HepG2 (cell line): ENCODE measurements at regions not wholly inside any gene's neighbourhood (a gene's known extent, or its start where the extent isn't known, plus 50 kb on each side); places are given as distances from the start of the nearest gene placed in this dataset.

Experiments used
- ATAC-seq: fragments of 200-7000 bp; cut with Tn5 transposase; 3 replicates; pipeline ENCODE4 v1.9.1; 2020; ENCODE audit warnings: mild to moderate bottlenecking, moderate library complexity
- BruUV-seq: library from RNA; stranded (reverse); fragments of 400-500 nt; replicated peaks from 2 replicates; lab custom pipeline; 2021; lab: Mats Ljungman, UMichigan
- CTCF ChIA-PET: fragments of 300-600 bp; formaldehyde crosslinking; extraction: SDS; loops from one replicate; lab custom pipeline; 2021; ENCODE audit warnings: low total read pairs, inconsistent platforms, low intra/inter-chr PET ratio; lab: Yijun Ruan, JAX
- POLR2A ChIA-PET: fragments of 350-600 bp; sonication (Branson Sonifier 250); formaldehyde crosslinking; loops from one replicate; lab custom pipeline; 2020; ENCODE audit warnings: antibody characterized with exemption, inconsistent platforms; lab: Yijun Ruan, JAX
- DNase-seq: peaks from one replicate; pipeline ENCODE4 v3.0.0-alpha.2; 2015; ENCODE audit warnings: low spot score
- FAIRE-seq: peaks from 3 replicates; lab custom pipeline; 2011; peaks lifted over from hg19 to GRCh38; lab: Jason Lieb, UNC
- H2AFZ ChIP-seq: one replicate; pipeline ENCODE4 v1.6.1; 2011; ENCODE audit warnings: low read length, inconsistent platforms
- H3K27ac ChIP-seq: fragments of 300-600 bp; 3 replicates; pipeline ENCODE4 v1.8.0; 2011; ENCODE audit warnings: mixed run types, mild to moderate bottlenecking, mixed read lengths, low read length, inconsistent platforms; ENCODE audit not compliant: insufficient read depth; ENCODE audit errors: extremely low read length
- H3K27me3 ChIP-seq, 2 experiments: fragments of 200-600 bp in 1 of 2; 2 replicates in 1 of 2; 3 replicates in 1 of 2; pipeline versions ENCODE4 v1.6.0 to v1.8.0; 2011; ENCODE audit warnings: low read length in 2 of 2, mild to moderate bottlenecking in 2 of 2, moderate library complexity in 2 of 2, inconsistent platforms in 1 of 2; ENCODE audit not compliant: insufficient read depth in 2 of 2, control insufficient read depth in 1 of 2
- H3K36me3 ChIP-seq, 2 experiments: fragments of 200-600 bp in 1 of 2; replicated peaks in 1 of 2; 2 replicates in 1 of 2; 3 replicates in 1 of 2; pipeline versions ENCODE4 v1.5.1 to v1.8.0; 2011; ENCODE audit warnings: low read length in 2 of 2, inconsistent platforms in 1 of 2; ENCODE audit not compliant: insufficient read depth in 2 of 2, control insufficient read depth in 1 of 2
- H3K4me1 ChIP-seq: 2 replicates; pipeline ENCODE4 v1.5.1; 2012; ENCODE audit warnings: low read length, inconsistent platforms; ENCODE audit not compliant: insufficient read depth
- H3K4me2 ChIP-seq: 2 replicates; pipeline ENCODE4 v1.6.0; 2011; ENCODE audit warnings: low read depth, low read length, inconsistent platforms
- H3K4me3 ChIP-seq, 3 experiments: fragments of 200-600 bp in 1 of 3; sonication (generic), shearing (Covaris generic) in 1 of 3; replicated peaks in 1 of 3; 2 replicates each; pipeline ENCODE4 v1.5.1; 2011 to 2016; ENCODE audit warnings: low read length in 3 of 3, inconsistent platforms in 2 of 3, low read depth in 2 of 3, mild to moderate bottlenecking in 2 of 3, control low read depth in 1 of 3, mixed read lengths in 1 of 3; ENCODE audit not compliant: insufficient read depth in 1 of 3
- H3K79me2 ChIP-seq: one replicate; pipeline ENCODE4 v1.6.1; 2011; ENCODE audit warnings: low read length, inconsistent platforms; ENCODE audit not compliant: insufficient read depth
- H3K9ac ChIP-seq: 2 replicates; pipeline ENCODE4 v1.6.0; 2011; ENCODE audit warnings: mild to moderate bottlenecking, low read depth, low read length, inconsistent platforms; ENCODE audit not compliant: insufficient read depth
- H3K9me3 ChIP-seq: 2 replicates; pipeline ENCODE4 v1.5.1; 2012; ENCODE audit warnings: mild to moderate bottlenecking, low read length
- H4K20me1 ChIP-seq: 2 replicates; pipeline ENCODE4 v1.6.0; 2011; ENCODE audit warnings: inconsistent platforms, mild to moderate bottlenecking, low read length, moderate library complexity; ENCODE audit not compliant: insufficient read depth
- CAMTA2 ChIP-seq: sonication (generic); formaldehyde crosslinking; IDR thresholded peaks from 2 replicates; pipeline ENCODE4 v1.4.0; 2020; ENCODE audit warnings: mild to moderate bottlenecking, missing genetic modification reagents, borderline replicate concordance
- CCDC6 ChIP-seq: sonication (generic); formaldehyde crosslinking; IDR thresholded peaks from 2 replicates; pipeline ENCODE4 v1.8.1; 2022; ENCODE audit warnings: mild to moderate bottlenecking, missing genetic modification reagents, moderate library complexity
- CEBPG ChIP-seq: IDR thresholded peaks from 2 replicates; pipeline ENCODE4 v1.6.1; 2016
- GABPB1 ChIP-seq: IDR thresholded peaks from 2 replicates; pipeline ENCODE4 v1.6.1; 2016; ENCODE audit warnings: mild to moderate bottlenecking, missing genetic modification reagents, moderate library complexity, missing compliant biosample characterization
- KAT8 ChIP-seq: IDR thresholded peaks from 2 replicates; pipeline ENCODE4 v1.6.1; 2016; ENCODE audit warnings: missing genetic modification reagents, missing compliant biosample characterization
- MAFK ChIP-seq, 2 experiments: IDR thresholded peaks in 1 of 2; conservative IDR thresholded peaks in 1 of 2; 2 replicates each; pipeline ENCODE4 v1.6.1; 2011; ENCODE audit warnings: improper control_type of control experiment in 2 of 2, low read length in 2 of 2
- MTF1 ChIP-seq: sonication (generic); formaldehyde crosslinking; IDR thresholded peaks from 2 replicates; pipeline ENCODE4 v1.5.0; 2020; ENCODE audit warnings: missing genetic modification reagents
- PAF1 ChIP-seq: IDR thresholded peaks from 2 replicates; pipeline ENCODE4 v1.6.1; 2016; ENCODE audit warnings: missing genetic modification reagents, missing compliant biosample characterization
- POLR2G ChIP-seq: fragments of 200-400 bp; formaldehyde crosslinking; IDR thresholded peaks from 2 replicates; pipeline ENCODE4 v1.6.1; 2018; ENCODE audit warnings: mild to moderate bottlenecking, low read depth, low read length, moderate library complexity
- RFX1 ChIP-seq: fragments of 450-650 bp; IDR thresholded peaks from 2 replicates; pipeline ENCODE4 v1.6.1; 2017
- TCF12 ChIP-seq, 2 experiments: fragments of 450-650 bp in 1 of 2; sonication (generic) in 1 of 2; formaldehyde crosslinking in 1 of 2; IDR thresholded peaks; 2 replicates each; pipeline versions ENCODE4 v1.6.1 to v1.8.0; 2017 to 2022; ENCODE audit warnings: antibody characterized with exemption in 1 of 2, mild to moderate bottlenecking in 1 of 2, missing genetic modification reagents in 1 of 2, moderate library complexity in 1 of 2
- THAP9 ChIP-seq: sonication (generic); formaldehyde crosslinking; IDR thresholded peaks from 2 replicates; pipeline ENCODE4; 2020; ENCODE audit warnings: missing genetic modification reagents, mild to moderate bottlenecking, borderline replicate concordance
- TOE1 ChIP-seq: sonication (generic); formaldehyde crosslinking; IDR thresholded peaks from 2 replicates; pipeline ENCODE4 v1.4.0; 2020; ENCODE audit warnings: mild to moderate bottlenecking, missing genetic modification reagents
- ZMYM3 ChIP-seq: sonication (generic); formaldehyde crosslinking; IDR thresholded peaks from 2 replicates; pipeline ENCODE4 v1.5.1; 2020; ENCODE audit warnings: mild to moderate bottlenecking, missing genetic modification reagents
- ZNF256 ChIP-seq: sonication (generic); formaldehyde crosslinking; conservative IDR thresholded peaks from 2 replicates; pipeline ENCODE4 v1.4.0; 2020; ENCODE audit warnings: missing genetic modification reagents
- ZNF335 ChIP-seq: sonication (generic); formaldehyde crosslinking; IDR thresholded peaks from 2 replicates; pipeline ENCODE4 v1.4.0; 2020; ENCODE audit warnings: missing genetic modification reagents
- WGBS: methylation state at CpG from one replicate; pipeline ENCODE4 v1.1.6; 2017; ENCODE audit warnings: low lambda C conversion rate; 5-methylcytosine and 5-hydroxymethylcytosine counted together
- in situ Hi-C: cut with HindIII; loops from 2 replicates; pipeline ENCODE4 v1.10.0; 2017; ENCODE audit warnings: low pct_unique_long_range_greater_than_20kb; ENCODE audit not compliant: extremely low pct_ligation_motif_present
- intact Hi-C: fragments of 100-400 bp; cut with micrococcal nuclease; formaldehyde crosslinking; loops from one replicate; pipeline ENCODE4 v1.10.0; 2022; ENCODE audit not compliant: unreplicated experiment
- TF ChIP-seq, protein P1 (sequence below): sonication (generic); formaldehyde crosslinking; IDR thresholded peaks from 2 replicates; pipeline ENCODE4 v1.4.0; 2020; ENCODE audit warnings: missing genetic modification reagents

DNA sequence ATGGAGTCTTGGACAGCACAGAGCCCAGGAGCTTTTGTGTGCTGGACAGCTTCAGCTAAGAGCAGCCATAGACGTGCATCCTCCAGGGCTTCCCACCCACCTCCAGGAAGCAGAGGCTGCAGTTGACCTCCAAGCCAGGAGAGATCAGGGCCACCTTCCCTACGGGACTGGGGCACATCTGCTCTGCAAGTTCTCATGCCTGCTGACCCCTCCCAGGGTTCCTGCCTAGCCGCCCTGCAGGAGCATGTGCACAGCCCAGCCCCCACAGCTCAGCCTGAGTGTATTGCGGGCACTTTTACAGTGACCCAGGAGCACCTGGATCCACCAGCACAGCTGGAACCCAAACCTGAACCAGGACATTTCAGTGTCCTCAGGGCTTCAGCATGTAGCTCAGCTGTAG, 915.2 kb downstream of the RPS29 start:
- peaks cover 67% of the 10 kb centered on the region for H3K9me3 ChIP-seq
- no peak overlapping the region for H3K9ac ChIP-seq
- POLR2A ChIA-PET, result no interaction called here
- H3K27me3 ChIP-seq, result no peaks in the 10 kb centered on the region
- 0% methylated on average over 3 of the region's 4 CpGs for WGBS
- no peak overlapping the region for H3K4me2 ChIP-seq
- in situ Hi-C loops, result no loop called here
- H3K4me3 ChIP-seq, result no peak overlapping the region
- CTCF ChIA-PET, result no interaction called here
- ATAC-seq (no peak), FAIRE-seq (no peak), DNase-seq (no peak)
- H4K20me1 ChIP-seq, result no peaks in the 10 kb centered on the region
- H2AFZ ChIP-seq, result no peak overlapping the region
- no peaks in the 10 kb centered on the region for H3K36me3 ChIP-seq
- no peak overlapping the region for H3K27ac ChIP-seq
- BruUV-seq, result no TSS peak
- no peak for TF ChIP-seq ZMYM3 (CRISPR knock-in tag)
- TF ChIP-seq ZNF256 (CRISPR knock-in tag), result no peak
- TF ChIP-seq KAT8 (CRISPR knock-in tag), result no peak
- no peak for TF ChIP-seq CEBPG (CRISPR knock-in tag)
- no peak for TF ChIP-seq PAF1 (CRISPR knock-in tag)
- TF ChIP-seq CCDC6 (CRISPR knock-in tag), result no peak
- TF ChIP-seq CAMTA2 (CRISPR knock-in tag), result no peak
- no peaks in the 10 kb centered on the region for H3K4me1 ChIP-seq
- no peaks in the 10 kb centered on the region for H3K79me2 ChIP-seq
- intact Hi-C loops, result no loop called here

- H2AFZ ChIP-seq, result no peak overlapping the region
- POLR2A ChIA-PET, result no interaction called here
- TF ChIP-seq THAP9 (CRISPR knock-in tag), result no peak
- TF ChIP-seq MTF1 (CRISPR knock-in tag), result no peak
- TF ChIP-seq MAFK (conservative IDR thresholded peaks at IDR 0.05 in 1 of 2, IDR thresholded peaks at IDR 0.05 in 1 of 2; ENCODE audit: low read length in 2 of 2), result no peak
- no peak for TF ChIP-seq TCF12 (IDR thresholded peaks at IDR 0.05)
- TF ChIP-seq TCF12 (CRISPR knock-in tag; IDR thresholded peaks at IDR 0.05), result no peak
- TF ChIP-seq, protein P1, sequence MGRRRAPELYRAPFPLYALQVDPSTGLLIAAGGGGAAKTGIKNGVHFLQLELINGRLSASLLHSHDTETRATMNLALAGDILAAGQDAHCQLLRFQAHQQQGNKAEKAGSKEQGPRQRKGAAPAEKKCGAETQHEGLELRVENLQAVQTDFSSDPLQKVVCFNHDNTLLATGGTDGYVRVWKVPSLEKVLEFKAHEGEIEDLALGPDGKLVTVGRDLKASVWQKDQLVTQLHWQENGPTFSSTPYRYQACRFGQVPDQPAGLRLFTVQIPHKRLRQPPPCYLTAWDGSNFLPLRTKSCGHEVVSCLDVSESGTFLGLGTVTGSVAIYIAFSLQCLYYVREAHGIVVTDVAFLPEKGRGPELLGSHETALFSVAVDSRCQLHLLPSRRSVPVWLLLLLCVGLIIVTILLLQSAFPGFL (CRISPR knock-in tag), result no peak
- TF ChIP-seq RFX1, result no peak
- no peak for TF ChIP-seq POLR2G
- no peak for TF ChIP-seq TOE1
- no peak for TF ChIP-seq GABPB1 (CRISPR knock-in tag)
- no peak for TF ChIP-seq ZNF335 (CRISPR knock-in tag)
These were observed 920.9 kb downstream of the RPS29 start for GRCh38 chr14:48665077-48665784.

More at GRCh38 chr14:48665077-48665784, 920.9 kb downstream of the RPS29 start:
- Histone ChIP-seq H3K27me3 (no peaks in the 10 kb centered on the region), H4K20me1 (no peaks in the 10 kb centered on the region), H3K9me3 (peaks cover 40% of the 10 kb centered on the region), H3K4me1 (no peaks in the 10 kb centered on the region), H3K27ac (no peak overlapping the region), H3K9ac (no peak overlapping the region), H3K4me2 (no peak overlapping the region), H3K79me2 (no peaks in the 10 kb centered on the region), H3K36me3 (no peaks in the 10 kb centered on the region), H3K4me3 (no peak overlapping the region)
- under 1% methylated on average over 3 of the region's 3 CpGs for WGBS
- ATAC-seq, result no peak
- CTCF ChIA-PET, result no interaction called here
- BruUV-seq, result no TSS peak
- FAIRE-seq, result no peak
- DNase-seq, result no peak
- in situ Hi-C loops, result no loop called here
- intact Hi-C loops, result no loop called here
